ENCODE measurements at regions not wholly inside any gene's neighbourhood (a gene's known extent, or its start where the extent isn't known, plus 50 kb on each side); places are given as distances from the start of the nearest gene placed in this dataset.
"Not testable (repeated sequence)": the region's sequence is repeated elsewhere in the genome, so short reads cannot be mapped to it uniquely, and the experiment has no call there.

GRCh38 chr20:4332121-4332860 is 83.2 kb upstream of the ADRA1D start:
- DNase-seq, result no peak

DNA sequence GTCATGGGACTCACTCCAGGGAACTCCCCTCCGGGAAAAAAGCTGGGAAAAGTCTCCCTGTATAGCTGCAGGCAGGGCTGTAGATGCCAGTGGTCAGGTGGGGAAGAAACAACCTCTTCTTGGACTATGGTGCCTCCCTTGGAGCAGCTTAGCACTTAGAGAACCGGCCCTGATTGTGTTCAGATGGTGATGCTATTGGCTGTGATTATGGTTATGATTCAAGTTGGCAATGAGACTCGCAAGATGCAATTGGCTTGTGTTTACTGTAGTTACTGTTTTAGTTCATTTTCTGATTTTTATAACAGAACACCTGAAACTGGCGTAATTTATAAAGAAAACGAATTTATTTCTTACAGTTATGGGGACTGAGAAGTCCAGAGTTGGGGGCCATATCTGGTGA is 80.9 kb upstream of the ADRA1D start:
- DNase-seq, result no peak

GRCh38 chr20:4329232-4329631 is 80.1 kb upstream of the ADRA1D start:
- no peak for DNase-seq

DNA sequence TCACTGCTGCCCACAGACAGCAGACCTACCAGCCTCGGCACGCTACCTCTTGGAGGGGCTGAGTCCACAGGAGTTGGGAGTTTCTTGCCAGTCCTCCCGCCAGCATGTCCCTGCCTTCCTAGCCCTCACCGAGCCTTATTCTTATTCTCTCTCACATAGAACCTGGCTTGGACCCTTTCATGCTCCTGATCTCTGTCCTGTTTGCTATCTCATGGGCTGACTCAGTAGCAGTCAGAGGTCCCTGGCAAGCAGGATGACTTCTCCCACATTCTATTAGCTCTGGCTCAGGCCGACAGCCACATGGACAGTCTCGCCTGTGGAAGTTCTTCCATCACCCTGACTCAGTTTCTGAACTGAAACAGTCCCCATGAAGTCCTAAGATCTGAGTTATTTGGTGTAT is 79.5 kb upstream of the ADRA1D start:
- no peak for DNase-seq

GRCh38 chr20:4327956-4328355 is 78.9 kb upstream of the ADRA1D start:
- no peak for DNase-seq

DNA sequence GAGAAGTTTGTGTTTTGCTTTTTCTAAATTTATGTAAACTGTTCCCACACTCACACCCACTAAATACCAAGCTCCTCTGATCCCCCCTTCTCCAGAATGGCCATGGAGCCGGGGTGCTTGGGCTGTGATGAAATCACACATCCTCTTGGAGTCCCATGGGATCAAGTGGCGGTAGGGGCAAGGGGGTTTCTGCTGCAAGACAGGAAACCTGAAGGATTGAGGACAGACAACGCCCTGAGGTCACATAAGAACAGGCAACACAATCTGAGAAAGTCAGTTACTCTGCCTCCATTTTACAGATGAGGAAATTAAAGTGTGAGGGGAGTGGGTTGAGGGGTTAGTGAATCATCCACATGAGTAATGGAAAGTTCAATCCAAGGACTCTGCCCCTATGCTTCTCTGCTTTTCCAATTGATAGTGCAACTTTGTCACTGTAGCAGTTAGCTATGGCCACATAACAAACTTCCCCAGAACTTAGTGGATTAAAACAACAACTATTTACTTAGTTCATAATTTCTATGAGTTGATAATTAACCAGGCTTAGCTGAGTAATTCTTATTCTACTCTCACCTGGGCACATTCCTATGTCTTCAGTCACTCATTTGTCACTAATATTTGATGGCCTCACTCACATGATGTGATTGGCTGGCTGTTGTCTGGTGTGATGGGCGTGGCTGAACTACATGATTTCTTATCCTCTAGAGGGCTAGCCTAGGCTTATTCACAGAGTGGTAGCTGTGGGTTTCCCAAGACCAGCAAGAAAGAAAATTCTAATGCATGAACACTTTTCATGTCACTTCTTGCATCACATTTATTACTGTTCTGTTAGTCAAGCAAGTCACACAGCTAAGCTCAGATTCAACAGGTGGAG is 77.3 kb upstream of the ADRA1D start:
- DNase-seq, result no peak

DNA sequence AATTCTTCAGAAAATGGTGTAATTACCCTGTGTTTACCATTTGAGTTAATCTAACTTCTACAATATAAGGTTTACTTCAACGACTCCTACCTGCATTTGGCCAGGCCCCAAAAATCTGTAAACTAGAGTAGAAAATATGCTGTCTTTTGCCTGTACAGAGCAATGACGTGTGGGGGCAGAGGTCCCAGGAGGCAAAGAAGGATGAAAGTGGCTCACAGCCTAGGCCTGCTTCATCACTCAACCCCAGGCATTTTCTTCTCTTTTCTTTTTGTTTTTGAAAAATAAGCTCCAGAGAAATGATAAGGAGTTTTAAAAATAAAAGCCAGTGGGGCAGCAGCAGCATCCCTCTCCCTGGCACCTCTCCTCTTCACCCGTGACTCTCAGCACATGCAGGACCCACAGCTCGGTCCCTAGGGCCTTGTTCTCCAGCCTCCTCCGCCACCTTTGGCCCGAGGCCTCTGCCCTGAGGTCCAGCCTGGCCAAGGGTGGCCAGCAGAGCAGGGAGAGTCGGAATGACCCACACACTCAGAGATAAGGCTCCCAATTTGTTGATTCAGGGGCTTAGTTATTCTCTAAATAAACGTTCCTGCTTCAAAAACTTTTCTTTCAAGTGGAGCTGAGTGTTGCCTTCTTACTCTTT is 76.6 kb upstream of the ADRA1D start:
- DNase-seq, result no peak

DNA sequence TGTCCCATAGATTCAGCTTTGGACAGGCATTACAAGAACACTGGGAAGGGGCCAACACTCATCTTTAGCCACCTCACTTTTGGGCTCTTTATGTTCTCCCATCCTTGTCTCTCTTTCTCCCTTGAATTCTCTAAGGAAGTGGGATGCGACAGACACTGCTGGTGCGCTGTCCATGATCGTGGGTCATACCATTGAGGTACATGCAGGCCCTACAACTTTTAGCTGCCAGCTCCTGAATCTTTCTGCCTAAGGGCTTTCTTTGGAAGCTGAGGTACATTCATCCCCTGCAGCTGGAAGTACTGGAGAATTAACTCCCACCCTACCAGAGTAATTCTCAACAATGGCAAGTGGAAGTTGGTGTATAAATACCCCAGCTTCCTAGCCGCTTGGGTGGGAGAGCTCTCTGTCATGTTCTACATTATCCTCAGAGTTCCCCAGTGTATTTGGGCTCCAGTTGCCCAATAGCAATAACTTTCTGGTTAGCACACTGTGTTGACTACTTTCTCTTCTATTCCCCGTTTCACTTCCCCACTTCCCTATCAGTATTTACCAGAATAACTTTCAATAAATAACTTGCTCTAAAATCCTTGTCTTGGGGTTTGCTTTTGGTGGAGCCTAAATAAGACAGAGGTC is 75.6 kb upstream of the ADRA1D start:
- DNase-seq, result no peak

DNA sequence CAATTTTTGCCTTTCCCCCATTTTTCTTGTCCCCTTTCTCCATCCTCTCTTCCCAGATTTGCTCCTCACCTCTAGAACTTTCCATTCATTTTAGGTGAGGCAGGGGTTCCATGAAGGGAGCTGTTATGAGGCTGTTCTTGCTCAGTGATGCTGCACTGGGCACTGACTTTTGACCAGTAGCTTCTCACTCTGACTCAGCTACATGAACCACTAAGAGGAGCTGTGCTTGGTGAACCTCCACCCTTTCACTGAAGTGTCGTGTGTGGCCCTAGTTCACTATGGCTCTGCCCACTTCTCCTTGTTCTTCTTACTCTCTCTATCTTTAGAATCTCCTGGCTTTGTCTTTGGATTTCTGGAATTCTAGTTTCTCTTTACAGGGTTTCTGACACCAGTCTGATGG is 73.4 kb upstream of the ADRA1D start:
- no peak for DNase-seq

DNA sequence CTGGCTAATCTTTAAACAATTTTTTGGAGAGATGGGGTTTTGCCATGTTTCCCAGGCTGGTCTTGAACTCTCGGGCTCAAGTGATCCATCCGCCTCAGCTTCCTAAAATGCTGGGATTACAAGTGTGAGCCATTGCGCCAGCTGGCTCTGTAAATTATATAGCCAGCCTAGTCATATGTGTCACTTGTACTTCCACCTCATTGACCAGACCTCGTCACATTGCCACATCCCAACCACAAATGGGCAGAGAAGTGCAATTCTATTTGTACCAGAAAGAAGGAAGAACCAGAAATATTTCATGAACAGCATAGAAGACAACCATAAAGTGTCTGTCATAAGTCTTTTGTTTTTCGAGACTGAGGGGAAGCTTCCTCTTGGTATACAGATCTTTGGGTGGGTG is 71.2 kb upstream of the ADRA1D start:
- no peak for DNase-seq

- DNase-seq, result no peak
These were observed 69.8 kb upstream of the ADRA1D start for GRCh38 chr20:4318891-4319290.

GRCh38 chr20:4310616-4311015 is 61.5 kb upstream of the ADRA1D start:
- not testable (repeated sequence) for DNase-seq

- no peak for DNase-seq
These were observed 57.1 kb upstream of the ADRA1D start for GRCh38 chr20:4306206-4306605.

- no peak for DNase-seq
These were observed 56.0 kb upstream of the ADRA1D start for GRCh38 chr20:4305091-4305490.

- DNase-seq, result no peak
These were observed 55.5 kb upstream of the ADRA1D start for GRCh38 chr20:4304601-4305000.

- no peak for DNase-seq
These were observed 54.0 kb upstream of the ADRA1D start for GRCh38 chr20:4303136-4303535.

- DNase-seq, result no peak
These were observed 51.8 kb upstream of the ADRA1D start for GRCh38 chr20:4300921-4301320.

GRCh38 chr20:4300401-4300800 is 51.3 kb upstream of the ADRA1D start:
- DNase-seq, result no peak

- no peak for DNase-seq
These were observed 50.7 kb upstream of the ADRA1D start for GRCh38 chr20:4299773-4300172.

- no peak for DNase-seq
These were observed 50.1 kb upstream of the ADRA1D start for GRCh38 chr20:4299216-4299615.

All from activated gamma-delta T cell (primary cell).